GM21526 (cell line): ENCODE measurements at regions not wholly inside any gene's neighbourhood (a gene's known extent, or its start where the extent isn't known, plus 50 kb on each side); places are given as distances from the start of the nearest gene placed in this dataset.
"Not testable (repeated sequence)": the region's sequence is repeated elsewhere in the genome, so short reads cannot be mapped to it uniquely, and the experiment has no call there.

Source experiments
- ATAC-seq: cut with Tn5 transposase; IDR thresholded peaks from one replicate; pipeline ENCODE4 v1.9.1; 2021; ENCODE audit warnings: moderate library complexity; ENCODE audit not compliant: unreplicated experiment, low FRiP score

DNA sequence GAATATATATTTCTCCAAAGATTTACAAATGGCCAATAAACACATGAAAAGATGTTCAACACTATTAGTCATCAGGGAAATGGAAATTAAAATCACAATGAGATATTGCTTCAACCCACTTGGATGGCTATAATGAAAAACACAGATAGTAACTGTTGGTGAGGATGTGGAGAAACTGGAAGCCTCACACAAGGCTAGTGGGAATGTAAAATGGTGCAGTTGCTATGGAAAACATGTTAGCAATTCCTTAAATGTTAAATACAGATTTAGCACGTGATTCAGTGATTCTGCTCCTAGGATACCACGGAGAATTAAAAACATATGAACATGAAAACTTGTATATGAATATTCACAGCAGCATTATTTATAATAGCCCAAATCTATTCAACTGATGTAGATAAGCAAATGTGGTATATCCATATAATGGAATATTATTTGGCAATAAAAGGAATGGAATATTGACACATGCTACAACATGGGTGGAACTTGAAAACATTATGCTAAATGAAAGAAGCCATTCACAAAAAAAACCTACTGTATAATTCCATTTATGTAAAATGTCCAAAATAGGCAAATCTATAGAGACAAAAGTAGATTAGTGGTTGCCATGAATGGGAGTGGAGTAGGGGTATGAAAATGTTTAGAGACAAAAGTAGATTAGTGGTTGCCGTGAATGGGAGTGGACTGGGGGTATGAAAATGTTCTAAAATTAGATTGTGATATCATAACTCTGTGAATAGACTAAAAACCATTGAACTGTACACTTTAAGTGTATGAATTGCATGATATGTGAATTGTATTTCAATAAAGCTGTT, 227.1 kb upstream of the DDHD1 start:
- no peak for ATAC-seq

DNA sequence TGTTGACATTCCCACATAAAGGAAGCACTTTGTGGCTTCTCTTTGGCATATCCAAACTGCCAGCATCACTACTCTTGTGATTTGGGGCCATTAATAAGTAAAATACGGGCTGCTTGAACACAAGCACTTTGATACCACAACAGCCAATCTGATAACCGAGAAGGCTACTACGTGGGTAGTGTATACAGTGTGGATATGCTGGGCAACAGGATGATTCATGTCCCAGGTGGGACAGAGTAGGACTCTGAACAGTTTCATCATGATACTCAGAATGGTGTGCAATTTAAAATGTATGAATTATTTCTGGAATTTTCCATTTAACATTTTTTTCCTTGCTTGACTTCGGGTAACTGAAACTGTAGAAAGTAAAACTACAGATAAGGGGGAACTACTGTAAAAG, 225.0 kb upstream of the DDHD1 start:
- ATAC-seq, result no peak

DNA sequence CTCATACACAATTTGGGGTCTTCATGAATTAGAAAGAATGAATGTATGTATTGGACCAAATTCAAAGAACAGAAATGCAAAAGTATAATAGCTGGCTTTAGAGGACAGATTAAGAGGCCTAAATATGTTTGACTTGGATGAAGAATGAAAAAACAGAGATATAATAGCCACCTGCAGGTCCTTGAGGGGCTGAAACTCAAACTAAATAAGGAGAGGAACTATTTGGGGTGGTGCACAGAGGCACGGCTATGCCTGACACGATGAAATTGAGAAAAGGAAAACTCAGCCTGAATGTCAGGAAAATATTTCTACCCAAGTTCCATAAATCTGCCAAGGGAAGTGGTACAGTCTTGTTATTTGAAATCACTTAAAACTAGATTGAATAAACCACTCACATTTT, 222.9 kb upstream of the DDHD1 start:
- no peak for ATAC-seq

DNA sequence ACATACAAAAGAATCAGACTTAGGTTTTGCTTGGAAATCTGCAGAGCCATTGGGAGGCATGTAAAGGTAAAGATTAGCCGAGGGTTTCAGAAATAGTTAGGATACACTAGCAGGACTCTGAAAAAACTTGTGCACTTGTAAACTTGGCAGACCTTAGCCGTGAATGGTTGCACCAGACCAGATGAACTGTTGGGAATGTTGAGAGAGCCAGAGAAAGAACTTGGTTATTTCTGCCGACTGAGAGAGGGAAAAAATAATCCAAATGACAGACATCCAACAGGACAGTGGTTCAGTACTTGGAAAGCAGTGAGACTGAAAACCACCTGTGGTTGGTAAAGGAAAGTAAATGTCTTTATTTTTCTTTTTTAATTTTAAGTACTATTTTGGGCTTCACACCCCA, 222.5 kb upstream of the DDHD1 start:
- ATAC-seq, result no peak

DNA sequence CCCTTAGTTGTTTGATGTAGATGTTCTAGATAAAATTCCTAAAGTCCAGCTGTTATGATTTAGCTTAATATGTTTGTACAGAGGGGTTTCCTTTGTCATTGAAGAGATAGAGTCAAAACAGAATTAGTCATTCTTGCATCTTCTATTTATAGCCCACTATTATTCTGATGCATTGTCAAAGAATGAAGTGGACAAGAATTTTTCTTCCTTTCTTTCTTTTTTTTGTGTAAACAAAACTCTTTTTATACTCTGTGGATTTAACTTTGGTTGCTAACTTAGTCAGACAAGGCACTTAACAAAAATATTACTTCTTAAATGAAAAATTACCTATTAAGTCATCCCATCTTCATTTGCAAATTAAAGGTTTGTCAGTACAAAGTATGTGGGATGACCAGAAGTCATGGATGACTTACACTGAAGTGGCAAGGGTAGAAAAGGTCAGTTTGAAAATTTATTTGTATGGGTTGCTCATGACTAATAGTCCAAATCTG, 215.6 kb upstream of the DDHD1 start:
- ATAC-seq, result no peak

DNA sequence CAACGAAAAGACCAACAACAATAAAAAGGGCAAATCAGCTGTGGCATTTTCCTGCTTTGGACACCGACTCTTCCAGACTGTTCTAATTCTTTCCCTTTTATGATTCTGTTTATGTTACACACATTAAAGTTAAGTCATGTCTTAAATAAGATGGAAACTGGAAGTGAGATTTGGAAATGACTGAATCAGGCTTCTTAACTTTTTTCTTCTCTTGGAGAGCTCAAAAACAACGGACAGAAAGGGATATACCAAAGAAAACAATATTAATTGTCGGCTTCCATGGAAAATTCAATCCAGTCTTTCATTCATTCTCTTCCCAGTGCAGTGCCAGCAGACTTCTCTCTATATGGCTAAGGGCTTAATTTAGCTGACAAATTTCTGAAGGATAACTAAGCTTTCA, 214.9 kb upstream of the DDHD1 start:
- ATAC-seq, result no peak

DNA sequence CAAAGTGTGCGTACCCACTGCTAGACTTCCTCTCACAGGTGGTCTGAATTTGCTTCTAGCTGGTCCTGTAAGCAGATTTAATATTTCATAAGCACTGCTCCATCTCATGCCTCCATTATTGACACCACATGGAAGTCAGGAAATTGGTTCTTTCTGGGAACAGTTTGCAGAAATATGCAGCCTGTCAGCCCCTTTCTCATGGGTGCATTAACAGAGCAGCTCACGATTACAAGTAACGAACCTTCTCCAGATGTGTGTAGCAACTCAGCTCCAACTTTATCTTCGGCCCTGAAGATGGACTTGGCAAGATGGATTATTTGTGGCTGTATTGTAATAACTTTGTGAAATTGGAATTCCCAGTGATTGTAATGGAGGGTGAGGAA, 214.5 kb upstream of the DDHD1 start:
- no peak for ATAC-seq

DNA sequence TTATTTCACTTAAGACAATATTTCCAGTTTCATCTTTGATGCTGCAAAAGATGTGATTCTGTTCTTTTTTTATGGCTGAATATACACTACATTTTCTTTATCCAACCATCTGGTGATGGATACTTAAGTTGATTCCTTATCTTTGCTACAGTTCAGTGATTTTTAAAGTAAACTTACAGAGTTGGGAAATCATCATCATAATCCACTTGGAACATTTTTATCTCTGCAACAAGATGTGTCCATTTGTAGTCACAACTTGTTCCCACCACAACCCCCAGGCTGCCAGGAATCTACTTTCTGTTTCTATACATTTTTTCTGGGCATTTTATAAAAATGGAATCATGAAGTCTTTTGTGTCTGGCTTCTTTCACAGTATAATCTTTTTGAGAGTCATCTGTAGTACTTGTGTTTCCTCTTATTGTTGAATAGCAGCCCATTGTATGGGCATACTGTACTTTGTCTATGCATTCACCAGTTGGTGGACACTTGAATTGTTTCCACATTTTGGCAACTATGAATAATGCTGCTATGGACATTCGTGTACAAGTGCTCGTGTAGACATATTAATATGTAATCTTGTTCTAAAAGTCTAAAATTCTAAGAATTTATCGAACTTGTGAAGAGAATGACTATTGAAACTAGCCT, 212.5 kb upstream of the DDHD1 start:
- no peak for ATAC-seq

DNA sequence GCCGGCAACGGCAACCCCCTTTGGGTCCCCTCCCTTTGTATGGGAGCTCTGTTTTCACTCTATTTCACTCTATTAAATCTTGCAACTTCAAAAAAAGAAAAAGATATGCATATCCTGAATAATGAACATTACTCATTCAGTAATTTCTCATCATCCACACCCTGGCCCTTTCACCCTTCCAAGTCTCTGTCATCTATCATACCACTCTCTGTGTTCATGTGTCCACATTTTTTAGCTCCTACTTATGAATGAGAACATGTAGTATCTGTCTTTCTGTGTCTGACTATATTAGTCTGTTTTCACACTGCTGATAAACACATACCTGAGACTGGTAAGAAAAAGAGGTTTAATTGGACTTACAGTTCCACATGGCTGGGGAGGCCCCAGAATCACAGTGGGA, 209.8 kb upstream of the DDHD1 start:
- ATAC-seq, result not testable (repeated sequence)

DNA sequence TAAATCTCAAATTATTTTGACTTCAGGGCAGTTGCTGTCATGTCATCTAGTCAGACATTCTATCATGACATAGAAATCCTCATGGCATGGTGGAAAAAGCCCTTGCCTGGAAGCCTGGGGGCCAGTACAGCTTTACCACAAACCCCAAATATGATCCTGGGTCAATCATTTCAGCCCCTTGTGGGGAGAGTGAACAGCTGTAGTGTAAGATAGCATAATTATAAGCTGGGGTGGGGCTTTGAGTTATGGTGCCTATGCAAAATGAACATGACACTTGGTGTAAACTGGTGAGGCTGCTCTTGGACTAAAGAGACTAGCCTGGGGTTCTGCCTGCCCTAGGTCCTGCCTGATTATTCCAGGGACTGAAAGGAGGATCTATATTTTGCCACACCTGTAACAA, 207.7 kb upstream of the DDHD1 start:
- ATAC-seq, result no peak

DNA sequence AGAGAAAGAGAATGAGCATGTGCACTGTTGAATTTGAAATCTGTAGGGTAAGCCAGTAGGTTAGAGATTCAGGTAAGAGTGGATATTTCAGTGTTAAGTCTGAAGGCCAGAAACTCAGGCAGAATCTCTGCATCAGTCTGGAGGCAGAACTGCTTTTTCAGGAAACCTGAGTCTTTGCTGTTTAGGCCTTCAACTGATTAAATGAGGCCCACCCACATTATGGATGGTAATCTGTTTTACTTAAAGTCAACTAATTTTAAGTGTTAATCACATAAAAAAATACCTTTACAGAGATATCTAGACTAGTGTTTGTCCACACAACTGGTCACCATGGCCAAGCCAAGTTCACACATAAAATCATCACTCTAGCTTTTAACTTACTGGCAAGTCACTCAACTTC, 205.0 kb upstream of the DDHD1 start:
- ATAC-seq, result no peak

DNA sequence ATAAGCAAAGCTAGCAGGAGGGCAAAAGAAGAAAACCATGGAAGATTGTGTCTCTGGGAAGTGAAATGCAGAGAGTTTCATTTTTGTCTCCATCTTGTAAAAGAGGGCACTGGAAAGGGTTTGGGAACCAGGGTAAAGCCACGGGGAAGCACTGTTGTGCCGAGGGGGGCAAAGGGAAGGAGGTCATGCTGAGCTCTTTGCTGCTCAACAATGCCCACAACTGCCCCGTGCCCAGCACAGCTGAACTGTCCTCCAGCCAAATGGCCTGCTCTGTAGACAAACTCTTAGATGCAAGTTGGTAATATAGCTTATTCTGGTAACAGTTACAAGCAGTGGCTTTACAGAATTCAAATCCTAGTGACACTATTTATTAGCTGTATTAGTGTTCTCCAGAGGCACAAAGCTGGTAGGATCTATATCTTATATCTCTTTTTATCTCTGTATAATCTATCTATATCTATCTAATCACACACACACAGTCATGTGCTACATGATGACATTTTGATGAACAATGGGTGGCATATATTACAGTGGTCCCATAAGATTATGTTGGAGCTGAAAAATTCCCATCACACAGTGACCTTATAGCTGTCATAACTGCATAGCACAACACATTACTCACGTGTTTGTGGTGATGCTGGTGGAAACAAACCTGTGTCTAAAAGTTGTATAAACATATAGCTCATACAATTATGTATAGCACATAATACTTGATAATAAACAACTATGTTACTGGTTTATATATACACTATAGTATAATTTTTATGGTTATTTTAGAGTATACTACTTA, 203.4 kb upstream of the DDHD1 start:
- no peak for ATAC-seq

DNA sequence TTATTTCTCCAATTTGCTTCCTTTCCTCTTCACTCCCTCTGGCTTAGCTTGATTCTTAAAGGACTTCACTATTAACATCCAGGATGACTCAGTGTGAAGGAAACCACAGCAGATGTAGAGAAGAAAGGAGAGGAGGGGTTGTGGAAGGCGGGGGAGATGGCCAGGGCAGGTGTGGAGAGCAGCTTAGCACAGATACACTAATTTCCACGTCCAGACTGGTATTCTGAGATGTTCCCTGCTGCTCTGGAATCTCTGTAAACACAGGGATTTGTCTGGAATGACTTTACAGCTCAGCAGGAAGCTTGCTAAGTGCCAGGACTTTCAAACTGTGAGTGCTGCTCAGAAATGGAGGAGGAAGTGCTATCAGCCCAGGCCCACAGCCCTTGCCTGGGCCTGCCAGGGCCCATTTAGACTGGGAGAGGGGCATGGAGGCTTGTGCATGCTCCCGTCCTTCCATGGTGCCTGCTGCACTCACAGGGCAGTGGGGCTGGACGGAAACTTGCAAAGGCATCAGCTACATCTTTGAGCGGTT, 202.5 kb upstream of the DDHD1 start:
- no peak for ATAC-seq

DNA sequence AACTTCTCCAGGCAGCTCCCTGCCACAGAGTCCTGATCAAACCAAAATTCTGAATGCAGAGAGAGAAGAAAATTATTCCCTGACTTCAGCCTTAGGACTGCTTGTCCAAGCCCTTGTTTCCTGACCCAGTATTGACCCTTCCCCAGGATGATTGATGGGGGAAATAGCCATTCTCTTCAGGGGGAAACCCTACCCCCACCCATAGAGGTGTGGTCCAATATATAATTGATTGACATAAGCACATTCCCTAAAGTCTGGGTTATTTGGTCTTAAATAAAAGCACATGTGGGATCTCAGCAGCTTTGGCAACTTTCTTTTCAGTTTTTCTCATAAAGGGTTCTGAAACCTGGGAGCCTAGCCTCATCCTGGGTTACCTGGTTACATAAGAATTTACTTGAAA, 201.2 kb upstream of the DDHD1 start:
- ATAC-seq, result no peak

DNA sequence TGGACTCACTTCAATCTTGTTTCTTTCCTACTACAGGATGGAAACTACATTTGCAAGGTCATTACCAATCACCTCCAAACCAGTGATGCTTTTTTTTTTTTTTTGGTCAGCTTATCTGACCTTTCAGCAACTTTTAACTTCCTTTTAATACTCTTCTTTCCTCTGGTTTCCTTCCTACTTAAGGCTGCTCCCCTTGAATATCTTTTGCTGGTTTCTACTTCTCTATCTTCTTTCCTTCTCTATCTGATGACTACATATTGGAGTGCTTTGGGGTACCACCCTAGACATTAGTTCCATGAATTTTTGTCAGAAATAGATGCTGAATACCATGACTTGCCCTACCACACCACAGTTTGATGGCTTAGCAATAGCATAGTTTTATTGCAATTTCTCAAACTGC, 197.7 kb upstream of the DDHD1 start:
- no peak for ATAC-seq

DNA sequence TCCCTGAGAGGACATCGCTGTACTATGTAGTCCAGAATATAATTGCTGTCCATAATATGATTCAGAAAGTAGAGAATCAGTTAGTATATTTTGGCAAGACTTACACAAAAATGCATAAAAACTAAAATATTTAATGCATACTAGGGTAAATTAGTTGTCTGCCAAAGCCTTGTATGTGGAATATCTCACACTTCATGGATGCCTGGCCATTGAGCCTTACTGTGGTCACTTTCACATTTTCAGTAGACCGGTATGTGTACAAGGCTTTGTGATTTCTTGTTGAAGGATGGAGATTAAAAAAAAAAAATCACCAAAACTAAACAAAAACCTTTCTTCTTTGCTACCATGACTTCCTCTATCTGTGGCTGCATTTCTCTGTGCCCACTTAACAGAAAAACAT, 197.3 kb upstream of the DDHD1 start:
- no peak for ATAC-seq

DNA sequence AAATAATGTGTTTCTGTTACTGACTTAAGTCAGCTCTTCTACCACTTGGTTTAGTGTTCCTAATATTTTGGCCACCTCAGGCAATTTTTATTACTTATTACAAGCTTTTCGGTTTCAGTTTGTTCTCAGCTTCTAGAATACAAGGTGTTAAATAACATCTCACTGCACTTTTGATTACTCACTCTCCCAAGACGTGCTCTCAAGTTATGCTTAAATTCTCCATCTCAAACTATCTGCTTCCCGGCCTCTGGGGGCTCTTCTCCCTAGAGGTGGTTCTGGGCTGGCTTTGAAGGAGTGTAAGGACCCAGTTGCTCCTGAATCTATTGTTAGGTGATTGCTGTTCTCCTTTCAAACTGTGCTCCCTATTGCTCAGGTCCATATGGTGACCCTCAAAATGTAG, 193.9 kb upstream of the DDHD1 start:
- no peak for ATAC-seq

DNA sequence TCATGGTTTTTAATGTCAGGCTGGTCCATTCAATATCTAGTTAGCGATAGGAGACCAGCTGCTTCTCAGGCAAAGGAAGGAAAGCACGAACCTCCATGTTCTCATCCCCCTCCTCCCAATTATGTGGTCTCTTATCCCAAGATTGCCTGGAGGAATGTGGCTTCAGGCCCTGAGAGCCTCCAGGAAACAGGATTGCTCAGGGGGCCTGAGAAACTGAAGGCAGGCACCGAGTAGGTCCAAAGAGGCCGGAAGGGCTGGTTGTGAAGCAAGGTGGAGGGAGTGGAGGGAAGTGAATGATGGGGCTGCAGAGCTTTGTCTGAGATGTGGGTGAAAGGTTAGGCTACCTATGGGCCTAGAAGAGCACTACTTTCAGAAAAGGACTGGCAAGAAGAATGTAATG, 188.2 kb upstream of the DDHD1 start:
- ATAC-seq, result no peak

DNA sequence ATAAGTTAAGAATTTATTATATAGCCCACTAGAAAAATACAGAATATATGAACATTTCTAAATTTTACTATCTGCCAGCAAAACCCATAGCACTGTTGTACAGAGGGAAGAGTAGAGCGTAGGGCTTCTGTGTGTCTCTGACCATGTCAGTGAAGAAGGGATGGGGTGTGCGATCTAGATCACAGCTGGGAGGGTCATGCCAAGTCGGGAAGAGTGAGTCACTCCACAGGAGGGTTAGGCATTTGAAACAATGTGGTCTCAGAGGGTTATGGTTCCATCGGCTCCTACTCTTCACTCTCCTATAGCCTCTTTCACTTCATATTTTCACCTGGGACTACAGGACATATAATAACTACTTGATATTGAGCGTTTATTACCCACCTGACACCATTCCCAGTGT, 185.1 kb upstream of the DDHD1 start:
- ATAC-seq, result no peak

DNA sequence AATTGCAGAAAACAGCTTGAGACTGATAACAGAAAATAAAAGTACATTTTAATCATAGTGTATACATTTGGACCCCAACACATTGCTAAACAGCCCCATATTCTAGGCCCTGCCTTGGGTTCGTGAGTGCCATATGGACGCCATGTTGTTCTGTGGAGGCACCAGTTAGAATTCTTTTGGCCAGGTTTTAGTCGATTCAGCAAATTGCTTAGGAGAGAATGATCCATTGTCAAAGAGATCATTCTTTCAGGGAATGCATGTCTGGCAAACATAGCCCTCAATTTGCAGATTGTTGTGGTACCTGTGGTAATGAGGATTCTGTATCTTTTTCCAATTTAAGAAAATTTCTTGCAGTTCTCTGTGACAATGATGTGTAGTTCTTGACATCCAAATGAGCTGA, 183.6 kb upstream of the DDHD1 start:
- ATAC-seq, result no peak

DNA sequence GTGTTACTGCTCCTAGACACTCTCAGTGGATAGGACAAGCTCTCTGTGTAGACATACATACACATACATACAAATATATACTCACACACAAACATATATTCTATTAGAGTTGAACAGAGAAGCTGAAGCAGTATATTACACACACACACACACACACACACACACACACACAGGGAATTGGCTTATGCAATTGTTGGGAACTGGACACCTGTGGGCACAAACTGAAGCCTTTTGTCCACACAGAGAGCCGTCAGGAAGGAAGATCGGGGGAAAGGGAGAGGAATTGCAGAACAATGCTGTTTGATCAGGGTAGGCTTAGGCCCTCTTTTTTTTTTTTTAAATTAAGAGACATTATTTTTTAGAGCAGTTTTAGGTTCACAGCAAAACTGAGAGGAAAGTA, 180.7 kb upstream of the DDHD1 start:
- ATAC-seq, result no peak
